Erythroblast (primary cell): ENCODE measurements at regions not wholly inside any gene's neighbourhood (a gene's known extent, or its start where the extent isn't known, plus 50 kb on each side); places are given as distances from the start of the nearest gene placed in this dataset.

ENCODE experiments used
- GATA1 ChIP-seq: IDR thresholded peaks from 2 replicates; pipeline ENCODE4 v1.6.1; 2011; ENCODE audit warnings: low read depth, mild to moderate bottlenecking, control low read depth, low read length, moderate library complexity
- POLR2A ChIP-seq: IDR thresholded peaks from 2 replicates; pipeline ENCODE4 v1.6.1; 2011; ENCODE audit warnings: mild to moderate bottlenecking, low read length

DNA sequence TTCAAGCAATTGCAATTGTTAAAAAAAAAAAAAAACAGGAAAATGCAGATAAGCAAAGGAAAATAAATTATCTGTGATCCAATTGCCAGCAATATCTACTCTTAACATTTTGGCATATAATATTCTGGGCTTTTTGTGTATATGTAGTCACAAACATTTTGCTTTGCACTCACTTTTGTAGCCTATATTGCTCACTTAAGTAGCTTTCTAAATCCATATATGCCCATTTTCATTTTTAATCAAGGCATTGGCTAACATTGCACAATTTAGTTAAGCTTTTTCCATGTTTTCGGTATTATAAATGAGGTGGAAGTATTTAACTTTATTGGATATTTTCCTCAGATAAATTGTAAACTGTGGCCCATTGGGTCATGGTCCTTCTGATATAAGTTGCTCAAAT lies 466.3 kb upstream of the ATP2B1 start:
- no peak for TF ChIP-seq POLR2A
- TF ChIP-seq GATA1 = no peak
